Caco-2 (cell line): ENCODE measurements at regions not wholly inside any gene's neighbourhood (a gene's known extent, or its start where the extent isn't known, plus 50 kb on each side); places are given as distances from the start of the nearest gene placed in this dataset.

ENCODE experiments used
- BruUV-seq: library from RNA; stranded (reverse); fragments of 400-500 nt; replicated peaks from 2 replicates; lab custom pipeline; 2021; lab: Mats Ljungman, UMichigan
- CTCF ChIA-PET: fragments of 300-600 bp; sonication (Branson Sonifier 250); formaldehyde crosslinking; loops from one replicate; lab custom pipeline; 2022; ENCODE audit warnings: antibody characterized with exemption; lab: Charles Lee
- POLR2A ChIA-PET: fragments of 300-600 bp; sonication (Branson Sonifier 250); formaldehyde crosslinking; loops from one replicate; lab custom pipeline; 2022; ENCODE audit warnings: antibody characterized with exemption; lab: Charles Lee
- DNase-seq, 2 experiments: peaks; one replicate each; pipeline versions ENCODE4 v3.0.0 to v3.0.0-alpha.2; 2020 to 2022
- H3K27me3 ChIP-seq: replicated peaks from 2 replicates; pipeline ENCODE4 v1.6.0; 2011; ENCODE audit warnings: low read length; ENCODE audit not compliant: control insufficient read depth, insufficient read depth
- H3K36me3 ChIP-seq: 2 replicates; pipeline ENCODE4 v1.5.1; 2011; ENCODE audit warnings: low read length; ENCODE audit not compliant: control insufficient read depth, insufficient read depth
- H3K4me1 ChIP-seq: fragments of 250-450 bp; sonication (Bioruptor Pico); 2 replicates; pipeline ENCODE4 v1.5.1; 2020; ENCODE audit warnings: mild to moderate bottlenecking
- H3K4me3 ChIP-seq: 2 replicates; pipeline ENCODE4 v1.5.1; 2011; ENCODE audit warnings: low read depth, mild to moderate bottlenecking, control low read depth, low read length
- H3K9me3 ChIP-seq: fragments of 250-450 bp; sonication (Bioruptor Pico); 2 replicates; pipeline ENCODE4 v1.5.1; 2020; ENCODE audit warnings: mild to moderate bottlenecking, moderate library complexity
- H3K27ac Mint-ChIP-seq: one replicate; pipeline ENCODE4 v1.8.0; 2022; ENCODE audit warnings: mixed read lengths; ENCODE audit not compliant: unreplicated experiment
- H3K27me3 Mint-ChIP-seq: one replicate; pipeline ENCODE4 v1.8.0; 2022; ENCODE audit warnings: mixed read lengths; ENCODE audit not compliant: insufficient read depth, unreplicated experiment
- H3K36me3 Mint-ChIP-seq: one replicate; pipeline ENCODE4 v1.8.0; 2022; ENCODE audit warnings: mild to moderate bottlenecking, mixed read lengths; ENCODE audit not compliant: insufficient read depth, unreplicated experiment
- H3K4me1 Mint-ChIP-seq: one replicate; pipeline ENCODE4 v1.8.0; 2022; ENCODE audit warnings: low read depth, mixed read lengths; ENCODE audit not compliant: unreplicated experiment
- H3K4me3 Mint-ChIP-seq: one replicate; pipeline ENCODE4 v1.8.0; 2022; ENCODE audit warnings: mild to moderate bottlenecking, moderate library complexity, mixed read lengths; ENCODE audit not compliant: unreplicated experiment
- H3K9me3 Mint-ChIP-seq: one replicate; pipeline ENCODE4 v1.8.0; 2022; ENCODE audit warnings: mixed read lengths; ENCODE audit not compliant: unreplicated experiment
- intact Hi-C: fragments of 100-400 bp; cut with micrococcal nuclease; formaldehyde crosslinking; loops from one replicate; pipeline ENCODE4 v1.10.0; 2022; ENCODE audit not compliant: unreplicated experiment
- TF ChIP-seq, protein P1 (sequence below), 2 experiments: fragments of 200-600 bp in 1 of 2; IDR thresholded peaks; 1 replicate in 1 of 2; 2 replicates in 1 of 2; pipeline versions ENCODE4 v1.5.1 to v1.8.0; 2011 to 2022; ENCODE audit warnings: antibody characterized with exemption in 1 of 2, control low read depth in 1 of 2, inconsistent platforms in 1 of 2, low read depth in 1 of 2, low read length in 1 of 2, mild to moderate bottlenecking in 1 of 2, moderate library complexity in 1 of 2; ENCODE audit not compliant: insufficient read depth in 1 of 2, severe bottlenecking in 1 of 2, unreplicated experiment in 1 of 2

- intact Hi-C loops, result no loop called here
- CTCF ChIA-PET, result interaction anchor here (1.2 kb wide), 1 partner anchor 360 kb away, joined by 3 read pairs; no protein-coding TSS in a partner anchor
- Mint-ChIP-seq H3K4me3 (no peak overlapping the region), H3K4me1 (peaks cover 14% of the 10 kb centered on the region), H3K9me3 (peaks cover 44% of the 10 kb centered on the region), H3K27me3 (no peaks in the 10 kb centered on the region), H3K36me3 (no peaks in the 10 kb centered on the region), H3K27ac (no peak overlapping the region)
- TF ChIP-seq, protein P1, sequence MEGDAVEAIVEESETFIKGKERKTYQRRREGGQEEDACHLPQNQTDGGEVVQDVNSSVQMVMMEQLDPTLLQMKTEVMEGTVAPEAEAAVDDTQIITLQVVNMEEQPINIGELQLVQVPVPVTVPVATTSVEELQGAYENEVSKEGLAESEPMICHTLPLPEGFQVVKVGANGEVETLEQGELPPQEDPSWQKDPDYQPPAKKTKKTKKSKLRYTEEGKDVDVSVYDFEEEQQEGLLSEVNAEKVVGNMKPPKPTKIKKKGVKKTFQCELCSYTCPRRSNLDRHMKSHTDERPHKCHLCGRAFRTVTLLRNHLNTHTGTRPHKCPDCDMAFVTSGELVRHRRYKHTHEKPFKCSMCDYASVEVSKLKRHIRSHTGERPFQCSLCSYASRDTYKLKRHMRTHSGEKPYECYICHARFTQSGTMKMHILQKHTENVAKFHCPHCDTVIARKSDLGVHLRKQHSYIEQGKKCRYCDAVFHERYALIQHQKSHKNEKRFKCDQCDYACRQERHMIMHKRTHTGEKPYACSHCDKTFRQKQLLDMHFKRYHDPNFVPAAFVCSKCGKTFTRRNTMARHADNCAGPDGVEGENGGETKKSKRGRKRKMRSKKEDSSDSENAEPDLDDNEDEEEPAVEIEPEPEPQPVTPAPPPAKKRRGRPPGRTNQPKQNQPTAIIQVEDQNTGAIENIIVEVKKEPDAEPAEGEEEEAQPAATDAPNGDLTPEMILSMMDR (IDR thresholded peaks at IDR 0.05; ENCODE audit: insufficient read depth in 1 of 2, low read depth in 1 of 2, low read length in 1 of 2, severe bottlenecking in 1 of 2, unreplicated experiment in 1 of 2), result no peak
- Histone ChIP-seq H3K36me3 (no peaks in the 10 kb centered on the region), H3K9me3 (no peaks in the 10 kb centered on the region), H3K4me3 (no peak overlapping the region), H3K4me1 (peaks cover 9% of the 10 kb centered on the region; the same call in 1 of the 2 replicates), H3K27me3 (no peaks in the 10 kb centered on the region)
- POLR2A ChIA-PET, result no interaction called here
- BruUV-seq, result no TSS peak
- peak; percentile 26 to 35 for DNase-seq
These were observed 219.4 kb downstream of the NMUR2 start for GRCh38 chr5:152185547-152186245.

- no peaks in the 10 kb centered on the region for H3K27me3 ChIP-seq
- H3K4me3 Mint-ChIP-seq, result no peak overlapping the region
- POLR2A ChIA-PET, result no interaction called here
- CTCF ChIA-PET, result no interaction called here
- TF ChIP-seq, protein P1 (IDR thresholded peaks at IDR 0.05; ENCODE audit: insufficient read depth in 1 of 2, low read depth in 1 of 2, low read length in 1 of 2, severe bottlenecking in 1 of 2, unreplicated experiment in 1 of 2), result no peak
- BruUV-seq, result no TSS peak
- peaks cover 4% of the 10 kb centered on the region; the same call in 1 of the 2 replicates for H3K9me3 ChIP-seq
- no peak for DNase-seq
- H3K27me3 Mint-ChIP-seq, result no peaks in the 10 kb centered on the region
- no peak overlapping the region for H3K27ac Mint-ChIP-seq
- H3K4me1 Mint-ChIP-seq, result peaks cover 14% of the 10 kb centered on the region
- no peaks in the 10 kb centered on the region for H3K36me3 ChIP-seq
- intact Hi-C loops, result no loop called here
- H3K4me3 ChIP-seq, result no peak overlapping the region
- peaks cover 41% of the 10 kb centered on the region for H3K9me3 Mint-ChIP-seq
- no peaks in the 10 kb centered on the region for H3K36me3 Mint-ChIP-seq
- H3K4me1 ChIP-seq, result peaks cover 9% of the 10 kb centered on the region; the same call in 1 of the 2 replicates
These were observed 220.8 kb downstream of the NMUR2 start for GRCh38 chr5:152184266-152184665.

DNA sequence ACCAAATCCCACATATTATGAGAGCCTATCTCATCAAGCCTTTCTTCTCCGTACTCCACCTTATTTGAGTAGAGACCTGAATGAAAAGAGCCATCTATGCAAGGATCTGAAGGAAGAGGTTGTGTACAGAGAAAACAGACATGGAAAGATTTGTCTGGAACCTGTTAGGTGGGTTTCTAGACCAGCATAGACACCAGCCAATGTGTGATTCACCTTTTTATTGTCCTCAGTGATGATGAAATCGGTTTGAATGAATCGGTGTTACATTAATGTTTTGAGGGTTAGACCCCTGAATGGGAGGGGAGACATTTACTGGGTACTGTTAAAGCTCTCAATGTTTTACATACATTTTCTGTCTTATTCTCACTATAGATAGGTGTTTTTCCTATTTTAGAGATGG, 223.6 kb downstream of the NMUR2 start:
- H3K4me3 Mint-ChIP-seq, result no peak overlapping the region
- peaks cover 14% of the 10 kb centered on the region for H3K4me1 Mint-ChIP-seq
- BruUV-seq, result no TSS peak
- no peaks in the 10 kb centered on the region for H3K27me3 Mint-ChIP-seq
- ChIA-PET POLR2A (no interaction called here), CTCF (no interaction called here)
- H3K9me3 ChIP-seq, result peaks cover 4% of the 10 kb centered on the region; the same call in 1 of the 2 replicates
- H3K4me1 ChIP-seq, result peaks cover 9% of the 10 kb centered on the region; the same call in 1 of the 2 replicates
- TF ChIP-seq, protein P1 (IDR thresholded peaks at IDR 0.05; ENCODE audit: insufficient read depth in 1 of 2, low read depth in 1 of 2, low read length in 1 of 2, severe bottlenecking in 1 of 2, unreplicated experiment in 1 of 2), result no peak
- no peak overlapping the region for H3K4me3 ChIP-seq
- no peaks in the 10 kb centered on the region for H3K36me3 Mint-ChIP-seq
- DNase-seq, result no peak
- H3K27me3 ChIP-seq, result no peaks in the 10 kb centered on the region
- intact Hi-C loops, result no loop called here
- no peaks in the 10 kb centered on the region for H3K36me3 ChIP-seq
- H3K27ac Mint-ChIP-seq, result no peak overlapping the region
- peaks cover 27% of the 10 kb centered on the region for H3K9me3 Mint-ChIP-seq
